ENCODE measurements at regions not wholly inside any gene's neighbourhood (a gene's known extent, or its start where the extent isn't known, plus 50 kb on each side); places are given as distances from the start of the nearest gene placed in this dataset.

DNA sequence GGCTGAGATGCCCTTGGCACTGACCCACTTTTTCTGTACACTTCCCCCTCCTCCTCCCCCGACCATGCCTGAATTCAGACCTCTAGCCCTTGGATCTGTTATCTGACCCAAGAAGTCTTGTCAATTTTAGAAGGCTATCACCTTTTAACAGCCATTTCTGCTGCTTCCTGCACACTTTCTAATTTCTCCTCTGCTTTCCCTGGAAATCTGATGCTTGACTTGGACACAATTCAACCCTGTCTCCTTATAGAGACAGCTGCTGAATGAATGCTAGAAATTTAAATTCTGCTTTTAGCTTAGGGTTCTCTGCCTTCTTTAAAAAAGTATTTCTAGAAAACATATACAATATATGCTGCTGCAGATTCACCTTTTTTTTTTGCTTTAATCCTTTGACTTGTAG is 417.9 kb upstream of the KLF6 start:
- no peak for DNase-seq
- intact Hi-C loops (cut with DNase I) = no loop called here
- ATAC-seq (ENCODE audit: poor library complexity) = no peak

GRCh38 chr10:4201866-4202825 is 417.1 kb upstream of the KLF6 start:
- ATAC-seq (ENCODE audit: poor library complexity) (no peak), DNase-seq (no peak)
- intact Hi-C loops (cut with DNase I) = no loop called here

DNA sequence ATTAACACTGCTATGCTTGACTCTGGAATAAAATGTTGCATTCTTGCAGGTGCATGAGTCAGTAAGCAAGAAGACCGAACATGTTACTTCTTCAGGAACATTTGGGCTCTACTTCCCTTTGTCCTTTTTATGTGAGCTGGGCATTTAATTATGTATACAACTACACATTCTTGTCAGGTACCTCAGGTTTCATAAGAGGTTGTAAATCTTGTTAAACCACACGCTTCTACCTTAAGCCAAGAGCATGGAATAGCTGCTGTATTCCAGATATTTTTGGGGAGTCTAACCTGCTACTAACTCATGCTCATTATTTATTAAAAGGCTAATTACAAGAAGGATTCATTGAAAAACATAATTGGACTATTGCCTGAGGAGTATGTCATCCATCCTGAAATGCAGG is 414.2 kb upstream of the KLF6 start:
- intact Hi-C loops (cut with DNase I) = no loop called here
- DNase-seq (no peak), ATAC-seq (ENCODE audit: poor library complexity) (no peak)

DNA sequence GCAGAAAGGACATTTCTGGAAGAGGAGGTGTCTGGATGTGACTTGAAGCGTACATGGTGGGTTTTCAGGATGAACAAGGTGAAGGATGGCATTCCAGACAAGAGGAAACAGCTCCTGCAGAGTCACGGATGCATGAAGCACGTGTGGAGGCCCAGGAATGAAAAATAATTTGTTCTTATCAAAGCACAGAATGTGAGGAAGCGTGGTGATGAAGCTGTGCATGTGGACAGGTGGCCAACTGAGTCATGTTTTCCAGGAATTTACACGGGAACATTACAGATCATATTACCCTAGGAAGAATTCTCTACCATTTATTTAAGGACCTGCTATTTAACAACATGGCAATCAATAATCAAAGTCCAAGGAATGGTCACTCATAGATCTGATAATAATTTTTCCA is 413.2 kb upstream of the KLF6 start:
- intact Hi-C loops (cut with DNase I) = no loop called here
- ATAC-seq (ENCODE audit: poor library complexity) (no peak), DNase-seq (no peak)

DNA sequence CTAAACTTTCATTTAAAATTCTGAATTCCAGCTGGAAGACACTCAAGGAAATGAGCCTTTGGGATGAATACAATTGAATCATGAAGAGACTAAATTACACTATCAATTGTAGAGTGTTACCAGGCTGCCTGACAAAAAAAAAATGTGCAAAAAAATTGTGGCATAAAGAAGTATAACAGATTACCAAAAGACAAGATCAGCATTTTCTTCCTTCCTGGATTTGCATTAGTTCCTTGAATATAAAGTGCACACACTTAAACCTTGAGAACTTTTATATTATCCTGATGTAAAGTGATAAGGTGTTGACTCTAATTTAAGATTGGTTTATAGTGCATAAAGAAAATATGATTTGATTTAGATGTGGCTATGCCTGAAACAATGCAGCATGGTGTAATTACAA is 412.7 kb upstream of the KLF6 start:
- DNase-seq = no peak
- no peak for ATAC-seq (ENCODE audit: poor library complexity)
- intact Hi-C loops (cut with DNase I) = no loop called here

DNA sequence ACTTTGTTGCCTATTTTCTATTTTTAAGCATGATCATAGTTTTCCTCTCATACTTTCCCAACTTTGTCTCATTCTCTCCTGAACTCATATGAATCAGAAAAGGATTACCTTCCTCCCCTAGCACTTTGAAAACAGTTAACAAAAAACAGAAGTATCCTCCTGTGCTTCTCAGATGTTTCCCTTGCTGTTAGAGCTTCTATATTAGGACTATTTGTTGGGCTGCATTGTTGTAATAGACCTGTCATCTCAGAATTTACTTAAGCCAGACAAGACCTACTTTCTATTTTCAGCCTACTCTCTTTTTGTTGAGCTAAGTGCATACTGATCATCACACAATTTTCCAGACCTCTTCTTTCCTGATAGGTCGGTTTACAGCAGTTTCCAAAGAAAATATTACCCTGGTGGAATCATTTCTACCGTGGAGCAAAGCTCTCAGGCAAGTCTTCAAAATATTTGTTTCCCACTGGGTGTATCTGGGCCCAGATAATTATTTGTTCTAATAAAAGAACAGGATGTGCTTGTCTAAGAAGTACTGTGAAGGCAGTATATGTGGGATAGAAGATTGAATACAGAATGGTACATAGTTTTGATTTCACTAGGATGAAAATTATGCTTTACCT is 411.9 kb upstream of the KLF6 start:
- peak; percentile 83 for ATAC-seq (ENCODE audit: poor library complexity)
- intact Hi-C loops (cut with DNase I) = no loop called here
- DNase-seq = no peak

DNA sequence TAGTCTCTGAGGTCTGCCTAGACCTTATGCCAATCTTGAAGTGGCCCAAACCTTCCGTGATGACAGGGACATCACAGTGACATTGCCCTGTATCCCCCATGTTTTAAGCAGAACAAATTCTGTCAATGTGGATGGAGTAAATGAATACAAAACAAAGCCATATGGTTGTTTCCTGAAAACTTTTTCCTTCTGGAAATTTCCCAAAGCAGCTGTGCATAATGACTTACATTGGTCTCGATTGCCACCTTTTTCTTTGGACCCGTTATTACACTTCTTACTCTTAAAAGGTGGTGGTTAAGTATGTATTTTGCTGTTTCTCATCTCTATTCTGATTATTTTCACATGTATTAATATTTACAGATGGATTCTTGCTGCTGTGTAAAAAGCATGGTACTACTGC is 411.2 kb upstream of the KLF6 start:
- intact Hi-C loops (cut with DNase I) = no loop called here
- ATAC-seq (ENCODE audit: poor library complexity) (no peak), DNase-seq (no peak)

DNA sequence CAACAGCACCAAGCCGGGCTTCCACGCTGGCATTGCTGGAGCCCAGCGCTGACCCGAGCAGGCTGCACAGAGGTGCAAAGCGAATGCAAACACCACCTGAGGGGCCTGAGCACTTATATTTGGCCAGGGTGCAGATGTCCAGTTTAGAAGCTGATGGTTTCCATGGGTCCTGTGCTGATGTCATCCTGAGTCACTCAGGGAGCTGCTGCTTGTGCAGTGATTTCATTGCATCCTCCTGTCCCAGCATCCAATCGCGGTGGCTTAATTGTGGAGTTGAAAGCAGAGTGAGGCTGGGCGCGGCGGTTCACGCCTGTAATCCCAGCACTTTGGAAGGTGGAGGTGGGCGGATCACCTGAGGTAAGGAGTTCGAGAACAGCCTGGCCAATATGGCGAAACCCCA is 410.2 kb upstream of the KLF6 start:
- intact Hi-C loops (cut with DNase I) = no loop called here
- ATAC-seq (ENCODE audit: poor library complexity) = no peak
- DNase-seq = no peak

- intact Hi-C loops (cut with DNase I) = no loop called here
These were observed 409.2 kb upstream of the KLF6 start for GRCh38 chr10:4194231-4194630.

GRCh38 chr10:4191894-4192293 is 406.9 kb upstream of the KLF6 start:
- DNase-seq = no peak
- intact Hi-C loops (cut with DNase I) = no loop called here
- ATAC-seq (ENCODE audit: poor library complexity) = no peak

More at GRCh38 chr10:4194231-4194630, 409.2 kb upstream of the KLF6 start:
- DNase-seq (no peak), ATAC-seq (ENCODE audit: poor library complexity) (no peak)

DNA sequence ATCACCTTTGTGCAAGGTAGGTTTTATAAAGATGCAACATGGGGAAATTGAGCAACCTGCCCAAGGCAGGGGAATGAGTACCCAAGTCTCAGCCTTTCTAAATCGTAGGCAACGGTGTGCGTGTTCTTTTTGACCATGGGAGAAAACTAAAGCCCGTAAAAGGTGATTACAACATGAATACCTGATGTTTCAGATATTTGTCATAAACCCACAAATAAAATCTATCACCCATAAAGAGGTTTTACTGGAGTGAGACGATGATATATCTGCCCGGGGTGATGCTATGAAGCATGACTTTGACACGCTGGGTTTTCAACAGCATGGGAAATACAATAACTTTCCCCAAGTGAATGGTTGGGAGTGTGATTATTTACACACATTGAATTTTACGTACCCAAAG is 406.3 kb upstream of the KLF6 start:
- intact Hi-C loops (cut with DNase I) = no loop called here
- no peak for ATAC-seq (ENCODE audit: poor library complexity)
- no peak for DNase-seq

DNA sequence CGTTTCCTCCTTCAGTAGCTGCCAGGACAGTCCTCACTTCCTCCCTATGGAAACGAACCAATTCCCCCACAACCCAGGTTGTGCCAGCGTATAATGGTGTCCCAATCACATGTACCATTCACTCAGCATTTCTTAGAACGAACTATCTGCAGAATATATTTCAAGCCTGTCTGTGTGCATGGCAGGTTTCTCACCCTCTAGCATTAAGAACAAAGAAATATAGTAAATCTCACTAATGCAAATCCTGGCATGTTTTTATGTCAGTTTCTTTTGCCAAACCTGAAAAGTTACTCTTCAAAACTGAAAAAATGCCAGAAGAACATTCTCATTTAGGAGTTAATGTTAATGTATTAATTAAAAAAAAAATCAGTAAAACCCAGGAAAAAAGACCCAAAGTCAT is 405.9 kb upstream of the KLF6 start:
- ATAC-seq (ENCODE audit: poor library complexity) (no peak), DNase-seq (no peak)
- intact Hi-C loops (cut with DNase I) = no loop called here

DNA sequence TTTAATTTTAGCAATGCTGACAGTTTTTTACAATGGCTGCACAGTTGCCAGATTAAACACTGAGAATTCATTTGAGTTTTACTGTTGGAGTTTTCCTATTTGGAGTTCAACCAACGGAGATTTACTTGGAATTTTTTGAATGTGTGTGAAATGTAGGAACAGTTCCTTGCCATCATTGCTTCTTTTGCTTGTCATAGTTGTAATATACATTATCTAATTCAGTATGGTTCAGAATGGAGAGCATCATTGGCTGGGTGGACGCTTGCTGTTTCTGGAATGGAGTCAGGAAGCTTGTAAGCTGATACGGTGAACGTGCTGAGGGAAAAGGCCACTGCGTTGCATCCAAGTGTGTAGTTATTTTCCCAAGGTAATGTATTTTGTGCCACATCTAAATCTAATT is 404.3 kb upstream of the KLF6 start:
- ATAC-seq (ENCODE audit: poor library complexity) = no peak
- intact Hi-C loops (cut with DNase I) = no loop called here
- DNase-seq = no peak

GRCh38 chr10:4188406-4188805 is 403.4 kb upstream of the KLF6 start:
- ATAC-seq (ENCODE audit: poor library complexity) (no peak), DNase-seq (no peak)
- intact Hi-C loops (cut with DNase I) = no loop called here

DNA sequence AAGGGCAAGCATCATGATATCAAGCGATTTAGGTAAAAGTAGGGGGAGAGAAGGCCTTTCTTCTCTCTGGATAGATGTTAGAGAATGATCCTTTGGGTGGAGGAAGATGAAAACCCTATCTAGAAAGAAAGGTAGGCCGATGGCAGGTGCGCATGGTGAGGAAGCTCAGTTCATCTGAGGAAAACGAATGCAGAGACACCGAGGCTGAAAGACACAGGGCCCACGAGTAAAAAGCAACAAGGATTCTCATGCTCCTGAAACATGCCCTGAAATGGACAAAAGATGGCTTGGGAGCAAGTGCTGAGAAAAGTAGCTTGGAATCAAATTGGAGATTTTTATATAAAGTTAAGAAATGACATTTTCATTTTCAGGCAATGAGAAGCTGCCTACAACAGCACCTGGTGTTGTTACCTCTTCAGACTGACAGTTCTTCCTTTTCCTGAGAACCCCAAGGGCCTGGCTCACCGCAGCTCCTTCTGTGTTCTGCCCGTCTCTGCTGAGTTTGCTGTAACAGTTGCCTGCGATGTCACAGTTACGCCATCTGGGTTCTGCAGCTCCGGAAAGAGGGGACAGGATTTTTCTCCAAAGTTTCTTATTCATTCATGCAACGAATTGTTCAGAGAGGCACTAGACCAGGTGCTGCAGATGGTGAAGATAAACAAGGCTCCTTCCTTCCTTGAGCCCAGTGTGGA is 402.0 kb upstream of the KLF6 start:
- intact Hi-C loops (cut with DNase I) = no loop called here
- ATAC-seq (ENCODE audit: poor library complexity) (no peak), DNase-seq (no peak)

DNA sequence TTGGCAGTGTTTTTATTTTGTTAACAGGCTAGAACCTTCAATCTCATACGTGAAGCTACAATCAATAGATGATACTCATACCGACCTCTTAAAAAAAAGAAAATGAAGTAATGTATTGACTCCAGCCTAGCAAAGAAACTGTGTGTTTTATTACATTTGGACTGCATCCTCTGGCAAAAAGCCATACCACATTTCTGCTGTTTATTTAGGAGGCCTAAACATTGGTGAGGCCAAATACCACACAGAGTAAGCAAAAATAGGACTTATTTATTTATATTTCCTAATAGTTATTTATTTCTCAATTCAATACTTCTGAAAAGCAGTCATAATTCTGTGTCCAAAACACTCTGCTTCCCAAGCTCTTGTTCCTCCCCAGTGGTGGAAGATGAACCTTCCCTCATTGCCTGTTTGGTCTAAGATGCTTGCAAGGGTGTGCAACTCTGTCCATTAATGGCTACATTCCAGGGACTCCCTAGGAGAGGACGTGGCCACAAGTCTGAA is 398.8 kb upstream of the KLF6 start:
- no peak for ATAC-seq (ENCODE audit: poor library complexity)
- DNase-seq = no peak
- intact Hi-C loops (cut with DNase I) = no loop called here

GRCh38 chr10:4181621-4182049 is 396.6 kb upstream of the KLF6 start:
- no peak for DNase-seq
- no peak for ATAC-seq (ENCODE audit: poor library complexity)
- intact Hi-C loops (cut with DNase I) = no loop called here

- ATAC-seq (ENCODE audit: poor library complexity) (no peak), DNase-seq (no peak)
- intact Hi-C loops (cut with DNase I) = no loop called here
These were observed 396.1 kb upstream of the KLF6 start for GRCh38 chr10:4181081-4181480.

- intact Hi-C loops (cut with DNase I) = no loop called here
- ATAC-seq (ENCODE audit: poor library complexity) (no peak), DNase-seq (no peak)
These were observed 392.8 kb upstream of the KLF6 start for GRCh38 chr10:4177791-4178190.
